Activated naive CD8-positive, alpha-beta T cell (primary cell): ENCODE measurements at regions not wholly inside any gene's neighbourhood (a gene's known extent, or its start where the extent isn't known, plus 50 kb on each side); places are given as distances from the start of the nearest gene placed in this dataset.
"Not testable (repeated sequence)": the region's sequence is repeated elsewhere in the genome, so short reads cannot be mapped to it uniquely, and the experiment has no call there.

ENCODE experiments used
- H3K27ac Mint-ChIP-seq: one replicate; pipeline ENCODE4 v1.8.0; 2021; ENCODE audit warnings: mixed read lengths
- H3K27me3 Mint-ChIP-seq: one replicate; pipeline ENCODE4 v1.8.0; 2021; ENCODE audit warnings: mixed read lengths
- H3K36me3 Mint-ChIP-seq: one replicate; pipeline ENCODE4 v1.8.0; 2021; ENCODE audit warnings: mixed read lengths
- H3K4me1 Mint-ChIP-seq: one replicate; pipeline ENCODE4 v1.8.0; 2021; ENCODE audit warnings: low read depth, mixed read lengths
- H3K4me3 Mint-ChIP-seq: one replicate; pipeline ENCODE4 v1.8.0; 2021; ENCODE audit warnings: mild to moderate bottlenecking, mixed read lengths
- H3K9me3 Mint-ChIP-seq: one replicate; pipeline ENCODE4 v1.8.0; 2021; ENCODE audit warnings: low read depth, mixed read lengths

- Mint-ChIP-seq H3K4me3 (no peak overlapping the region), H3K27ac (no peak overlapping the region), H3K36me3 (no peaks in the 10 kb centered on the region), H3K27me3 (no peaks in the 10 kb centered on the region), H3K4me1 (no peaks in the 10 kb centered on the region), H3K9me3 (no peaks in the 10 kb centered on the region)
These were observed 399.7 kb upstream of the ADGRB3 start for GRCh38 chr6:68235326-68235784.

GRCh38 chr6:68233623-68234022 lies 401.5 kb upstream of the ADGRB3 start:
- H3K27me3 Mint-ChIP-seq = no peaks in the 10 kb centered on the region
- H3K9me3 Mint-ChIP-seq = no peaks in the 10 kb centered on the region
- no peak overlapping the region for H3K27ac Mint-ChIP-seq
- no peak overlapping the region for H3K4me3 Mint-ChIP-seq
- H3K36me3 Mint-ChIP-seq = no peaks in the 10 kb centered on the region
- H3K4me1 Mint-ChIP-seq = no peaks in the 10 kb centered on the region

- Mint-ChIP-seq H3K4me1 (no peaks in the 10 kb centered on the region), H3K9me3 (peaks cover 8% of the 10 kb centered on the region), H3K36me3 (no peaks in the 10 kb centered on the region), H3K27me3 (no peaks in the 10 kb centered on the region), H3K4me3 (no peak overlapping the region), H3K27ac (no peak overlapping the region)
These were observed 405.5 kb upstream of the ADGRB3 start for GRCh38 chr6:68229566-68229965.

GRCh38 chr6:68226460-68226859 lies 408.6 kb upstream of the ADGRB3 start:
- peaks cover 8% of the 10 kb centered on the region for H3K9me3 Mint-ChIP-seq
- no peaks in the 10 kb centered on the region for H3K27me3 Mint-ChIP-seq
- no peaks in the 10 kb centered on the region for H3K4me1 Mint-ChIP-seq
- H3K36me3 Mint-ChIP-seq = no peaks in the 10 kb centered on the region
- no peak overlapping the region for H3K4me3 Mint-ChIP-seq
- H3K27ac Mint-ChIP-seq = no peak overlapping the region

GRCh38 chr6:68225729-68226128 lies 409.4 kb upstream of the ADGRB3 start:
- no peaks in the 10 kb centered on the region for H3K27me3 Mint-ChIP-seq
- H3K4me1 Mint-ChIP-seq = no peaks in the 10 kb centered on the region
- H3K4me3 Mint-ChIP-seq = no peak overlapping the region
- peaks cover 8% of the 10 kb centered on the region for H3K9me3 Mint-ChIP-seq
- H3K36me3 Mint-ChIP-seq = no peaks in the 10 kb centered on the region
- H3K27ac Mint-ChIP-seq = no peak overlapping the region

- Mint-ChIP-seq H3K9me3 (no peaks in the 10 kb centered on the region), H3K27me3 (no peaks in the 10 kb centered on the region), H3K27ac (no peak overlapping the region), H3K4me1 (no peaks in the 10 kb centered on the region), H3K36me3 (no peaks in the 10 kb centered on the region), H3K4me3 (no peak overlapping the region)
These were observed 423.8 kb upstream of the ADGRB3 start for GRCh38 chr6:68211242-68211795.

GRCh38 chr6:68207612-68208011 lies 427.5 kb upstream of the ADGRB3 start:
- H3K4me1 Mint-ChIP-seq, H3K4me3 Mint-ChIP-seq, H3K27ac Mint-ChIP-seq, H3K9me3 Mint-ChIP-seq, H3K27me3 Mint-ChIP-seq, H3K36me3 Mint-ChIP-seq: not testable (repeated sequence)

GRCh38 chr6:68200929-68201328 lies 434.2 kb upstream of the ADGRB3 start:
- Mint-ChIP-seq H3K27me3 (no peaks in the 10 kb centered on the region), H3K36me3 (no peaks in the 10 kb centered on the region), H3K9me3 (peaks cover 25% of the 10 kb centered on the region), H3K27ac (no peak overlapping the region), H3K4me3 (no peak overlapping the region), H3K4me1 (no peaks in the 10 kb centered on the region)

GRCh38 chr6:68197356-68197755 lies 437.7 kb upstream of the ADGRB3 start:
- no peaks in the 10 kb centered on the region for H3K4me1 Mint-ChIP-seq
- H3K9me3 Mint-ChIP-seq = peaks cover 22% of the 10 kb centered on the region
- H3K27me3 Mint-ChIP-seq = no peaks in the 10 kb centered on the region
- no peaks in the 10 kb centered on the region for H3K36me3 Mint-ChIP-seq
- H3K27ac Mint-ChIP-seq = no peak overlapping the region
- H3K4me3 Mint-ChIP-seq = no peak overlapping the region

GRCh38 chr6:68196645-68197044 lies 438.4 kb upstream of the ADGRB3 start:
- Mint-ChIP-seq H3K9me3 (peaks cover 22% of the 10 kb centered on the region), H3K4me3 (no peak overlapping the region), H3K36me3 (no peaks in the 10 kb centered on the region), H3K4me1 (no peaks in the 10 kb centered on the region), H3K27me3 (no peaks in the 10 kb centered on the region), H3K27ac (no peak overlapping the region)

- not testable (repeated sequence) for H3K36me3 Mint-ChIP-seq, H3K27me3 Mint-ChIP-seq, H3K27ac Mint-ChIP-seq, H3K4me1 Mint-ChIP-seq, H3K4me3 Mint-ChIP-seq
- H3K9me3 Mint-ChIP-seq = peaks cover 22% of the 10 kb centered on the region
These were observed 439.3 kb upstream of the ADGRB3 start for GRCh38 chr6:68195753-68196152.

- Mint-ChIP-seq H3K36me3 (no peaks in the 10 kb centered on the region), H3K4me3 (no peak overlapping the region), H3K4me1 (no peaks in the 10 kb centered on the region), H3K27me3 (no peaks in the 10 kb centered on the region), H3K9me3 (peaks cover 22% of the 10 kb centered on the region), H3K27ac (no peak overlapping the region)
These were observed 440.1 kb upstream of the ADGRB3 start for GRCh38 chr6:68194846-68195478.

GRCh38 chr6:68192988-68193387 lies 442.1 kb upstream of the ADGRB3 start:
- Mint-ChIP-seq H3K36me3 (no peaks in the 10 kb centered on the region), H3K4me1 (no peaks in the 10 kb centered on the region), H3K27ac (no peak overlapping the region), H3K9me3 (peaks cover 9% of the 10 kb centered on the region), H3K4me3 (no peak overlapping the region), H3K27me3 (no peaks in the 10 kb centered on the region)

GRCh38 chr6:68189217-68189815 lies 445.8 kb upstream of the ADGRB3 start:
- Mint-ChIP-seq H3K27me3 (no peaks in the 10 kb centered on the region), H3K9me3 (no peaks in the 10 kb centered on the region), H3K27ac (no peak overlapping the region), H3K36me3 (no peaks in the 10 kb centered on the region), H3K4me3 (no peak overlapping the region), H3K4me1 (no peaks in the 10 kb centered on the region)

GRCh38 chr6:68186870-68187269 lies 448.2 kb upstream of the ADGRB3 start:
- H3K36me3 Mint-ChIP-seq = no peaks in the 10 kb centered on the region
- H3K27me3 Mint-ChIP-seq = no peaks in the 10 kb centered on the region
- H3K27ac Mint-ChIP-seq = no peak overlapping the region
- no peak overlapping the region for H3K4me3 Mint-ChIP-seq
- H3K4me1 Mint-ChIP-seq = no peaks in the 10 kb centered on the region
- H3K9me3 Mint-ChIP-seq = no peaks in the 10 kb centered on the region

GRCh38 chr6:68182386-68182785 lies 452.7 kb upstream of the ADGRB3 start:
- Mint-ChIP-seq H3K9me3 (no peaks in the 10 kb centered on the region), H3K27me3 (no peaks in the 10 kb centered on the region), H3K4me3 (no peak overlapping the region), H3K36me3 (no peaks in the 10 kb centered on the region), H3K27ac (no peak overlapping the region), H3K4me1 (no peaks in the 10 kb centered on the region)
